ENCODE measurements at regions not wholly inside any gene's neighbourhood (a gene's known extent, or its start where the extent isn't known, plus 50 kb on each side); places are given as distances from the start of the nearest gene placed in this dataset.

DNA sequence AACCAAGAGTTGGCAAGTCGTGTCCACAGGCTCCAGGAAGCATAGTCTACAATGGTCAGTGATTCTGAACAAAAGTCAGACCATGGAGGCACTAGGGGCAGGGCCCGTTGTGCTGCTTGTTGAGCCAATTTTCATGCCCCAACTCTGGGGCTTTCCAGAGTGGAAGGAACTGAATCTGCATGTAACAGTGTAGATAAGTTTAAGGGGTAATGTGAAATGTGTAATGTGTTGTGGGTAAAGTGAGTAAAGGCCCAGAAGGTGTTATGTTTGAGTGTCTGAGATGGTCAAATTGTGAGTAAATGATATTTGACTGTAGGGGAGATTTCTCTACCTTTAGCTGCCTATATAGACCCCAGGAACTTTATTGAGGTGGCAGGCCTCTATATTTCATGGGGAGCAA, 1336.5 kb upstream of the SLC39A10 start:
- RAD21 ChIA-PET (ENCODE audit: unreplicated experiment): no interaction called here
- BruUV-seq (replicated peaks): no TSS peak
- SMC1A ChIA-PET (ENCODE audit: uncharacterized antibody, unreplicated experiment): no interaction called here
- H4K20me1 ChIP-seq (ENCODE audit: control insufficient read depth, insufficient read depth): no peaks in the 10 kb centered on the region
- in situ Hi-C loops (cut with MboI): no loop called here
- CTCF ChIA-PET: interaction anchor here (0.7 kb wide), 1 partner anchor 49 kb away, joined by 3 read pairs; no protein-coding TSS in a partner anchor
- no peak overlapping the region for H3K4me2 ChIP-seq (ENCODE audit: control insufficient read depth, insufficient read depth)
- POLR2A ChIA-PET: no interaction called here
- H3K36me3 ChIP-seq (ENCODE audit: control insufficient read depth in 2 of 2, insufficient read depth in 2 of 2, low read length in 1 of 2): no peaks in the 10 kb centered on the region
- WGBS (ENCODE audit: insufficient coverage, insufficient replicate concordance, low lambda C conversion rate, missing lambda C conversion rate): 0% methylated on average over 2 of the region's 2 CpGs
- no peak overlapping the region for H3K4me3 ChIP-seq
- FAIRE-seq: no peak
- no peak for TF ChIP-seq ZBED1 (IDR thresholded peaks at IDR 0.05; ENCODE audit: borderline replicate concordance)
- TF ChIP-seq SUZ12 (IDR thresholded peaks at IDR 0.05; ENCODE audit: unreplicated experiment): no peak
- TF ChIP-seq SP1 (IDR thresholded peaks at IDR 0.05; ENCODE audit: low read depth, low read length): no peak
- no peak for TF ChIP-seq CEBPB (IDR thresholded peaks at IDR 0.05; ENCODE audit: borderline replicate concordance in 1 of 2, low read depth in 2 of 2, low read length in 2 of 2)
- no peak for TF ChIP-seq EZH2 (IDR thresholded peaks at IDR 0.05; ENCODE audit: borderline replicate concordance, control insufficient read depth, low read depth, low read length)
- no peak for TF ChIP-seq NR2C2 (IDR thresholded peaks at IDR 0.05; ENCODE audit: borderline replicate concordance, control insufficient read depth, insufficient read length, low read depth)
- no peak for TF ChIP-seq TCF7 (IDR thresholded peaks at IDR 0.05; ENCODE audit: borderline replicate concordance)
- TF ChIP-seq NFIC (IDR thresholded peaks at IDR 0.05; ENCODE audit: low read depth, low read length): no peak
- no peak for TF ChIP-seq NBN (IDR thresholded peaks at IDR 0.05)
- H3K4me1 ChIP-seq (ENCODE audit: control insufficient read depth, insufficient read depth, low read length): no peaks in the 10 kb centered on the region
- no peak for DNase-seq (ENCODE audit: low read depth, low spot score)
- H3K9ac ChIP-seq (ENCODE audit: control insufficient read depth, insufficient read depth, low read length): no peak overlapping the region
- H3K27me3 ChIP-seq (replicated peaks in 1 of 2; ENCODE audit: control insufficient read depth in 2 of 2, insufficient read depth in 2 of 2, low read length in 1 of 2): no peaks in the 10 kb centered on the region
- intact Hi-C loops (cut with micrococcal nuclease; ENCODE audit: unreplicated experiment): no loop called here
- no peak overlapping the region for H2AFZ ChIP-seq (ENCODE audit: control insufficient read depth, low read depth, low read length)
- no peaks in the 10 kb centered on the region for H3K79me2 ChIP-seq (ENCODE audit: control insufficient read depth, insufficient read depth, low read length)
- peak; percentile 30 for ATAC-seq
- H3K27ac ChIP-seq (ENCODE audit: control insufficient read depth, insufficient read depth): no peak overlapping the region
- H3K9me3 ChIP-seq (replicated peaks; ENCODE audit: control insufficient read depth, insufficient read depth, low read length): no peaks in the 10 kb centered on the region

Measured in GM12878 (cell line).